HT-29 (cell line): ENCODE measurements at regions not wholly inside any gene's neighbourhood (a gene's known extent, or its start where the extent isn't known, plus 50 kb on each side); places are given as distances from the start of the nearest gene placed in this dataset.

Experiments used
- DNase-seq: peaks from one replicate; pipeline ENCODE4 v3.0.0-alpha.2; 2015; ENCODE audit warnings: low spot score

GRCh38 chr6:94376876-94377275 is 957.5 kb upstream of the EPHA7 start:
- no peak for DNase-seq

- no peak for DNase-seq
Observed at GRCh38 chr6:94372229-94372628, 952.9 kb upstream of the EPHA7 start.

- DNase-seq = no peak
Observed at GRCh38 chr6:94367316-94367715, 948.0 kb upstream of the EPHA7 start.

GRCh38 chr6:94362061-94362864 is 942.9 kb upstream of the EPHA7 start:
- DNase-seq = no peak

GRCh38 chr6:94361304-94362060 is 942.1 kb upstream of the EPHA7 start:
- no peak for DNase-seq

- DNase-seq = no peak
Observed at GRCh38 chr6:94357381-94357980, 938.1 kb upstream of the EPHA7 start.

GRCh38 chr6:94350833-94351232 is 931.5 kb upstream of the EPHA7 start:
- DNase-seq = no peak

GRCh38 chr6:94349227-94349626 is 929.9 kb upstream of the EPHA7 start:
- DNase-seq = no peak

- no peak for DNase-seq
Observed at GRCh38 chr6:94344866-94345265, 925.5 kb upstream of the EPHA7 start.

GRCh38 chr6:94341173-94341572 is 921.8 kb upstream of the EPHA7 start:
- DNase-seq = no peak

GRCh38 chr6:94323853-94324252 is 904.5 kb upstream of the EPHA7 start:
- peak; percentile 22 for DNase-seq

GRCh38 chr6:94300424-94301144 is 881.2 kb upstream of the EPHA7 start:
- DNase-seq = no peak

GRCh38 chr6:94289131-94289530 is 869.8 kb upstream of the EPHA7 start:
- no peak for DNase-seq

- DNase-seq = no peak
Observed at GRCh38 chr6:94278146-94278545, 858.8 kb upstream of the EPHA7 start.

- DNase-seq = no peak
Observed at GRCh38 chr6:94272327-94272726, 853.0 kb upstream of the EPHA7 start.

- DNase-seq = no peak
Observed at GRCh38 chr6:94270091-94270948, 851.0 kb upstream of the EPHA7 start.

GRCh38 chr6:94269256-94269655 is 849.9 kb upstream of the EPHA7 start:
- no peak for DNase-seq

- no peak for DNase-seq
Observed at GRCh38 chr6:94260765-94261164, 841.4 kb upstream of the EPHA7 start.

- DNase-seq = peak; percentile 48
Observed at GRCh38 chr6:94254689-94255088, 835.3 kb upstream of the EPHA7 start.

- no peak for DNase-seq
Observed at GRCh38 chr6:94251878-94252277, 832.5 kb upstream of the EPHA7 start.

GRCh38 chr6:94245395-94245794 is 826.0 kb upstream of the EPHA7 start:
- DNase-seq = no peak
